Motor neuron (in vitro differentiated cells): ENCODE measurements at regions not wholly inside any gene's neighbourhood (a gene's known extent, or its start where the extent isn't known, plus 50 kb on each side); places are given as distances from the start of the nearest gene placed in this dataset.
A peak's percentile ranks its signal among the peaks of the same experiment; 100 is the strongest.
"Not testable (repeated sequence)": the region's sequence is repeated elsewhere in the genome, so short reads cannot be mapped to it uniquely, and the experiment has no call there.

ENCODE experiments used
- ATAC-seq, 8 experiments: fragments of 200-7000 bp; cut with Tn5 transposase; replicated peaks in 6 of 8; 2 replicates each; pipeline ENCODE4 v1.8.0; 2021; ENCODE audit warnings: mild to moderate bottlenecking in 8 of 8, moderate library complexity in 8 of 8
- H3K27ac ChIP-seq, 2 donors: fragments of 250-450 bp; sonication (Bioruptor Pico); 2 replicates each; pipeline ENCODE4 v1.9.0; 2021; ENCODE audit warnings: antibody characterized with exemption in 2 of 2, mild to moderate bottlenecking in 2 of 2, moderate library complexity in 1 of 2
- H3K4me1 ChIP-seq, 2 donors: fragments of 250-450 bp; sonication (Bioruptor Pico); replicated peaks in 1 of 2; 2 replicates each; pipeline ENCODE4 v1.6.1; 2021; ENCODE audit warnings: antibody characterized with exemption in 2 of 2, mild to moderate bottlenecking in 2 of 2, moderate library complexity in 1 of 2
- H3K4me3 ChIP-seq, 5 donors: fragments of 250-450 bp; sonication (Bioruptor Pico); 2 replicates each; pipeline ENCODE4 v1.9.0; 2021; ENCODE audit warnings: antibody characterized with exemption in 5 of 5, mild to moderate bottlenecking in 5 of 5, moderate library complexity in 4 of 5
- WGBS, 10 experiments: fragments of 450-650 bp; shearing (Covaris generic); methylation state at CpG; one replicate each; pipeline ENCODE4 v1.0.0; 2022; 5-methylcytosine and 5-hydroxymethylcytosine counted together
- in situ Hi-C, 9 experiments: fragments of 400-800 bp; cut with MboI; loops; one replicate each; pipeline ENCODE4 v1.15.0; 2021; ENCODE audit warnings: low sequenced_read_pairs in 9 of 9, low pct_unique_long_range_greater_than_20kb in 2 of 9; ENCODE audit not compliant: unreplicated experiment in 9 of 9

DNA sequence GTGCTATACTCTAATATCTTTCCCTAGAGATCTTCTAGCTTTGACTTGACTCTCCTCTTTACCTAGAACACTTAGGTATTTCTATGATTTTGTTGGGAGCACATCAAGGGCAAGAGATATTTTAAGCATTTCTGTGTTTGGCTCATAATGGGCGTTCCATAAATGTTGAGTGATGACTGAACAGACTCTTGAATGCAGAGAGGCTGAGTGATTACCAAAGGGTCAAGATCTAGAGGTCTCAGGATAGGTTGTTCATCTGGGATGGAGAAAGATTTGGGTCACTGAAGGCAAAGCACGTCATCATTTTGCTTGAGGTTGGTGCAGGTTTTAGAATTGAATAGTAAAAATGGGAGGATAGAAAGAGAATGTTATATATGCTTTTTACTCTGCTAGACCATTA, 705.4 kb upstream of the B3GALT2 start:
- Histone ChIP-seq H3K27ac (no peak overlapping the region), H3K4me1 (no peaks in the 10 kb centered on the region), H3K4me3 (no peak overlapping the region)
- in situ Hi-C loops, result no loop called here
- WGBS, 10 experiments, result 6 to 90% (median 43%) methylated on average over 1 to 2 of the region's 2 CpGs; no CpG with 5 or more reads in 1 of the 10 experiments
- ATAC-seq, result peak in 3 of 8 experiments; percentile 59 to 78 (median 60)

- Histone ChIP-seq H3K4me3 (no peak overlapping the region), H3K4me1 (no peaks in the 10 kb centered on the region), H3K27ac (no peak overlapping the region)
- WGBS, 10 experiments, result 0 to 75% (median 50%) methylated on average over 1 of the region's 1 CpG
- in situ Hi-C loops, result no loop called here
- ATAC-seq, result peak in 4 of 8 experiments; percentile 36 to 80 (median 67)
Observed at GRCh38 chr1:193890935-193891334, 704.5 kb upstream of the B3GALT2 start.

GRCh38 chr1:193884848-193885558, 698.6 kb upstream of the B3GALT2 start:
- ATAC-seq, result no peak
- H3K4me3 ChIP-seq, result no peak overlapping the region
- H3K27ac ChIP-seq, result no peak overlapping the region
- in situ Hi-C loops, result no loop called here
- 20 to 95% (median 83%) methylated on average over 1 to 4 of the region's 11 CpGs; no CpG with 5 or more reads in 6 of the 10 experiments for WGBS, 10 experiments
- no peaks in the 10 kb centered on the region for H3K4me1 ChIP-seq

GRCh38 chr1:193877920-193878319, 691.5 kb upstream of the B3GALT2 start:
- H3K4me3 ChIP-seq, H3K27ac ChIP-seq, H3K4me1 ChIP-seq, in situ Hi-C loops, ATAC-seq: not testable (repeated sequence)
- WGBS, 10 experiments, result 0 to 81% (median 36%) methylated on average over 1 of the region's 1 CpG; no CpG with 5 or more reads in 1 of the 10 experiments

DNA sequence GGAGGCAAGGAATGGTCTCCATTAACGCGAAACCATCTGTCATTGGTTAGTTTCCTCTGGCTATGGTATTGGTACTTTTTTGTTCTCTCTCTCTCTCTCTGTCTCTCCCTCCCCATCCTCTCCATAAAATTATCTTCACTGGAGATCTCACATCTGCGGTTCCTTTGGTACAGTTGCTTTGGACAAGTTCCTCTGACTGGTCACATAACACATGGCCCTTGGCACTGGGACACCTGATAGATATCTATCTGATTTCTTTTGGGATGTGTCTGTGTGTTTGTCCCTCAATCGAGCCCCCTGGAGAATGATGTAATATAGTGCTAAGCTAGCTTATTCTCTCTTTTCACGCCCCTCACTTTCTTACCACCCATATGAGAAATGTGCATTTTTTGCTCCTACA, 682.0 kb upstream of the B3GALT2 start:
- ATAC-seq, result no peak
- H3K4me3 ChIP-seq, result no peak overlapping the region
- H3K27ac ChIP-seq, result no peak overlapping the region
- WGBS, 10 experiments, result 6 to 92% (median 86%) methylated on average over 1 to 5 of the region's 5 CpGs; no CpG with 5 or more reads in 1 of the 10 experiments
- in situ Hi-C loops, result no loop called here
- no peaks in the 10 kb centered on the region for H3K4me1 ChIP-seq

GRCh38 chr1:193856261-193856660, 669.8 kb upstream of the B3GALT2 start:
- peaks cover 0 to 5% of the 10 kb centered on the region in 2 donors for H3K4me1 ChIP-seq
- 7 to 80% (median 44%) methylated on average over 1 to 6 of the region's 6 CpGs; no CpG with 5 or more reads in 2 of the 10 experiments for WGBS, 10 experiments
- H3K4me3 ChIP-seq, result no peak overlapping the region
- no peak overlapping the region for H3K27ac ChIP-seq
- ATAC-seq, result peak in 3 of 8 experiments; percentile 65 to 95 (median 88)
- in situ Hi-C loops, result no loop called here

- H3K4me1 ChIP-seq, result peaks cover 3 to 7% of the 10 kb centered on the region in 2 donors
- WGBS, 10 experiments, result 0 to 79% (median 61%) methylated on average over 1 to 2 of the region's 2 CpGs; no CpG with 5 or more reads in 1 of the 10 experiments
- in situ Hi-C loops, result no loop called here
- no peak overlapping the region for H3K27ac ChIP-seq
- no peak overlapping the region for H3K4me3 ChIP-seq
- no peak for ATAC-seq
Observed at GRCh38 chr1:193850745-193851144, 664.3 kb upstream of the B3GALT2 start.

GRCh38 chr1:193846876-193847604, 660.6 kb upstream of the B3GALT2 start:
- Histone ChIP-seq H3K4me1 (peaks cover 3 to 6% of the 10 kb centered on the region in 2 donors), H3K4me3 (no peak overlapping the region), H3K27ac (no peak overlapping the region)
- ATAC-seq, result peak in 2 of 8 experiments; percentile 38 to 76
- in situ Hi-C loops, result no loop called here
- 0 to 90% (median 78%) methylated on average over 1 to 2 of the region's 2 CpGs; no CpG with 5 or more reads in 1 of the 10 experiments for WGBS, 10 experiments

GRCh38 chr1:193846411-193846810, 660.0 kb upstream of the B3GALT2 start:
- Histone ChIP-seq H3K27ac (no peak overlapping the region), H3K4me1 (peaks cover 3 to 6% of the 10 kb centered on the region in 2 donors), H3K4me3 (no peak overlapping the region)
- 7 to 94% (median 75%) methylated on average over 3 of the region's 3 CpGs for WGBS, 10 experiments
- ATAC-seq, result no peak
- in situ Hi-C loops, result no loop called here

DNA sequence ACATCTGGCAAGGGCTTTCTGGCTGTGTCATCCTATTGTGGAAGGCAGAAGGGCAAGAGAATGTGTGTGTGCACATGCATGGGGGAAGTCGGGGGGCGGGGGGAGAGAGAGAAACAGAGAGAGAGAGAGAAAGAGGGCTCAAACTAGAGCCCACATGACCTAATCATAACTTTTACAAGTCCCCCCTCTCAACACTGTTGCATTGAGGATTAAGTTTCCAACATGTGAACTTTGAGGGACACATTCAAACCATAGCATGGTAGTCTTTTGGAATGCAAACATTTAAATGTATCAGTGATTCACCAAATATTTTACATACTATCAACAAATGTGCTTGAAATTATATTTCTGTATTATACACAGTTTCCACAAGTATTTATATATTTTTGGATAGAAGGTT, 655.4 kb upstream of the B3GALT2 start:
- Histone ChIP-seq H3K4me1 (peaks cover 0 to under 1% of the 10 kb centered on the region in 2 donors), H3K4me3 (no peak overlapping the region), H3K27ac (no peak overlapping the region)
- ATAC-seq, result no peak
- in situ Hi-C loops, result no loop called here
- WGBS, 10 experiments, result 40% methylated on average over 1 of the region's 2 CpGs; no CpG with 5 or more reads in 9 of the 10 experiments

GRCh38 chr1:193831465-193831864, 645.1 kb upstream of the B3GALT2 start:
- no peak for ATAC-seq
- H3K27ac ChIP-seq, result no peak overlapping the region
- H3K4me3 ChIP-seq, result no peak overlapping the region
- 0 to 85% (median 74%) methylated on average over 1 of the region's 1 CpG; no CpG with 5 or more reads in 4 of the 10 experiments for WGBS, 10 experiments
- no peaks in the 10 kb centered on the region for H3K4me1 ChIP-seq
- in situ Hi-C loops, result no loop called here

- in situ Hi-C loops, result no loop called here
- no peak for ATAC-seq
- 45 to 100% (median 90%) methylated on average over 1 of the region's 1 CpG; no CpG with 5 or more reads in 2 of the 10 experiments for WGBS, 10 experiments
- H3K4me3 ChIP-seq, result no peak overlapping the region
- no peak overlapping the region for H3K27ac ChIP-seq
- H3K4me1 ChIP-seq, result no peaks in the 10 kb centered on the region
Observed at GRCh38 chr1:193827516-193827915, 641.1 kb upstream of the B3GALT2 start.

DNA sequence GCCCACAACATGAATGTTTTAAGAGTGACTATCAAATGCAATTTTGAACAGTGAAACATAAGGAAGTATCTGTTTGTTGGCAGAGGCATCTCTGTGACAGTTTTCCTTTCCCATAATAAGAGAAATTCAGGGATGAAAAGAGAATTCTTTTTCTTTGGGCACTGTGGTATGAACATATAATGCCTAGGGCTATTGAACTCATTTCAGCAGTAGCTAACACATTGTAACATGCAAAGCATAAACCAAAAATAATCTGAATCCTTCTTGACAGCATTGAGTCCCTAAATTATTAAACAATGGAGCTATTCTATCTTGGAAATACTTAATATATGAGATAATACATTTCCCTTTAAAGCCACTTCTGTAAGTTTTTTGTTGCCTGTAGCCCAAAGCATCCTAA, 633.0 kb upstream of the B3GALT2 start:
- Histone ChIP-seq H3K4me3 (no peak overlapping the region), H3K4me1 (no peaks in the 10 kb centered on the region), H3K27ac (no peak overlapping the region)
- in situ Hi-C loops, result no loop called here
- ATAC-seq, result no peak
